ENCODE measurements at regions not wholly inside any gene's neighbourhood (a gene's known extent, or its start where the extent isn't known, plus 50 kb on each side); places are given as distances from the start of the nearest gene placed in this dataset.
A peak's percentile ranks its signal among the peaks of the same experiment; 100 is the strongest.

GRCh38 chr6:154569156-154569862 lies 58.8 kb upstream of the CNKSR3 start:
- no peaks in the 10 kb centered on the region for H3K9me3 ChIP-seq
- H3K36me3 ChIP-seq = no peaks in the 10 kb centered on the region
- H3K4me3 ChIP-seq = no peak overlapping the region
- H3K27me3 ChIP-seq (replicated peaks in 1 of 7) = no peaks in the 10 kb centered on the region
- TF ChIP-seq CTCF (IDR thresholded peaks at IDR 0.05 in 8 of 11, conservative IDR thresholded peaks at IDR 0.05 in 3 of 11) (no peak), POLR2A (IDR thresholded peaks at IDR 0.05) (no peak), POLR2AphosphoS5 (IDR thresholded peaks at IDR 0.05) (no peak)
- DNase-seq = no peak
- H3K27ac ChIP-seq = peak overlapping the region in 7 of 8 donors; percentile 5 to 53 (median 35)
- intact Hi-C loops (cut with DNase I; ENCODE audit: low total_unique reads) = no loop called here
- H3K4me1 ChIP-seq = peaks cover 0 to 11% (median 2%) of the 10 kb centered on the region in 6 donors
- WGBS, 5 donors = 44 to 60% (median 51%) methylated on average over 3 of the region's 3 CpGs

GRCh38 chr6:154570505-154570904 lies 60.0 kb upstream of the CNKSR3 start:
- TF ChIP-seq POLR2A (IDR thresholded peaks at IDR 0.05) (no peak), POLR2AphosphoS5 (IDR thresholded peaks at IDR 0.05) (no peak), CTCF (IDR thresholded peaks at IDR 0.05 in 8 of 11, conservative IDR thresholded peaks at IDR 0.05 in 3 of 11) (no peak)
- intact Hi-C loops (cut with DNase I; ENCODE audit: low total_unique reads) = no loop called here
- WGBS, 5 donors = 94 to 100% (median 99%) methylated on average over 2 of the region's 2 CpGs
- H3K4me1 ChIP-seq = peaks cover 0 to 11% (median 2%) of the 10 kb centered on the region in 6 donors
- no peaks in the 10 kb centered on the region for H3K36me3 ChIP-seq
- no peak overlapping the region for H3K4me3 ChIP-seq
- H3K9me3 ChIP-seq = no peaks in the 10 kb centered on the region
- no peak for DNase-seq
- no peaks in the 10 kb centered on the region for H3K27me3 ChIP-seq (replicated peaks in 1 of 7)
- H3K27ac ChIP-seq = no peak overlapping the region

GRCh38 chr6:154572556-154572955 lies 62.1 kb upstream of the CNKSR3 start:
- H3K4me3 ChIP-seq = no peak overlapping the region
- no peak for DNase-seq
- peaks cover 0 to 11% (median 2%) of the 10 kb centered on the region in 6 donors for H3K4me1 ChIP-seq
- intact Hi-C loops (cut with DNase I; ENCODE audit: low total_unique reads) = no loop called here
- 10 to 40% (median 33%) methylated on average over 6 of the region's 6 CpGs for WGBS, 5 donors
- H3K36me3 ChIP-seq = no peaks in the 10 kb centered on the region
- H3K27ac ChIP-seq = no peak overlapping the region
- TF ChIP-seq POLR2A (IDR thresholded peaks at IDR 0.05) (no peak), POLR2AphosphoS5 (IDR thresholded peaks at IDR 0.05) (no peak), CTCF (IDR thresholded peaks at IDR 0.05 in 8 of 11, conservative IDR thresholded peaks at IDR 0.05 in 3 of 11) (no peak)
- no peaks in the 10 kb centered on the region for H3K9me3 ChIP-seq
- no peaks in the 10 kb centered on the region for H3K27me3 ChIP-seq (replicated peaks in 1 of 7)

DNA sequence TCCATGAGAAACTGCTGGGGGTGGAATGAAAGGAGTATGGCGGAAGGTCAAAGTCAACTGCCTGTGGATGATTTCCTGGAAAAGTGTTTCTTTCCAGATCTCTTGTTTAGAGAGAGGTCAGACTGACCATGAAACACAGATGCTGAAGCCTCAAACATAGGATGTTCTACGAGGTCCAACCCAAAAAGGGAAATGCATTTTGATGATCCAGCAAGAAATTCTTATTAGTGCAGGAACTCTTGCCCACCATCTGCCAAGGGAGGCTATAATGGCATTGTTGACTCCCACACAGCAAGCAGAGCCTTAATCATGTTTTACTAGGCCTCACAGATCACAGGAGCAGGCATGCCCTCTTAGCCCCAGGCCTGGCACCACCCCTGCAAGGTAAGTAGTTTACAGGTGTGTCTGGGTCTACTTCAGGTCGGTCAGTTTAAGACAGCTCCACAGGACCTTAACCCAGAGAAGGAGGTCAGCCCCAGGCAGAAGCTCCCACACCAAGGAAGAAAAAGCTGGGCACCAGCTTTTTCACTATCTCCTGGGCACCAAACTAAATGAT lies 67.6 kb upstream of the CNKSR3 start:
- intact Hi-C loops (cut with DNase I; ENCODE audit: low total_unique reads) = no loop called here
- no peak overlapping the region for H3K4me3 ChIP-seq
- peak overlapping the region in 6 of 8 donors; percentile 40 to 75 (median 71) for H3K27ac ChIP-seq
- no peak for DNase-seq
- WGBS, 5 donors = 62 to 77% (median 74%) methylated on average over 3 of the region's 3 CpGs
- H3K9me3 ChIP-seq = peaks cover 0 to 12% (median 9%) of the 10 kb centered on the region in 8 donors
- no peaks in the 10 kb centered on the region for H3K36me3 ChIP-seq
- TF ChIP-seq POLR2A (IDR thresholded peaks at IDR 0.05) = no peak
- TF ChIP-seq POLR2AphosphoS5 (IDR thresholded peaks at IDR 0.05) = peak in 2 of 3 donors; percentile 10 to 48
- no peak for TF ChIP-seq CTCF (IDR thresholded peaks at IDR 0.05 in 8 of 11, conservative IDR thresholded peaks at IDR 0.05 in 3 of 11)
- H3K4me1 ChIP-seq = peaks cover 0 to 11% (median 0%) of the 10 kb centered on the region in 6 donors
- no peaks in the 10 kb centered on the region for H3K27me3 ChIP-seq (replicated peaks in 1 of 7)
